Endothelial cell of hepatic sinusoid (primary cell): ENCODE measurements at regions not wholly inside any gene's neighbourhood (a gene's known extent, or its start where the extent isn't known, plus 50 kb on each side); places are given as distances from the start of the nearest gene placed in this dataset.

Experiments
- in situ Hi-C: cut with HindIII; loops from 2 replicates; pipeline ENCODE4 v1.10.0; 2017; ENCODE audit warnings: low sequenced_read_pairs

DNA sequence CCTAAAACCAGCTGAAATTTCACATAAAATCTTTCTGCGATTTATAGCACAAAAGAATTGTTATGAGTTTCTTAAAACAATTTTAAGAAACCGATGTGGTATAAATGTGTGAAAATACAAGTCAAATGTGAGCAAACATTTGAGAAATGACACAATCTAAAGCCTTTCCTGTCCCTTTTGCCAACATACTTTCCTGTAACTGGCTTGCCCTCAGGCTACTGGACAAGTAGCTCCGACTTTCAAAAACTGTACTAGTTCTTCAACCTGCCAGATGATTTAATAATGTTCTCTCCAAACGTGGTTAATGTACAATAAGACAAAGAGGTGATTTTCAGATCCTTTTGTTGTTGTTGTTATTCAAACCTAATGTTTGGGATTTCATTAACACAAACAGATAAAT is 105.9 kb upstream of the ARHGEF26 start:
- in situ Hi-C loops = no loop called here

- in situ Hi-C loops = no loop called here
Measured at GRCh38 chr3:154018100-154018696, 103.0 kb upstream of the ARHGEF26 start.

GRCh38 chr3:154022606-154023005 is 98.6 kb upstream of the ARHGEF26 start:
- in situ Hi-C loops = no loop called here

GRCh38 chr3:154023148-154023547 is 98.0 kb upstream of the ARHGEF26 start:
- in situ Hi-C loops = no loop called here

GRCh38 chr3:154025007-154025406 is 96.2 kb upstream of the ARHGEF26 start:
- in situ Hi-C loops = no loop called here

- in situ Hi-C loops = no loop called here
Measured at GRCh38 chr3:154029926-154030325, 91.3 kb upstream of the ARHGEF26 start.

DNA sequence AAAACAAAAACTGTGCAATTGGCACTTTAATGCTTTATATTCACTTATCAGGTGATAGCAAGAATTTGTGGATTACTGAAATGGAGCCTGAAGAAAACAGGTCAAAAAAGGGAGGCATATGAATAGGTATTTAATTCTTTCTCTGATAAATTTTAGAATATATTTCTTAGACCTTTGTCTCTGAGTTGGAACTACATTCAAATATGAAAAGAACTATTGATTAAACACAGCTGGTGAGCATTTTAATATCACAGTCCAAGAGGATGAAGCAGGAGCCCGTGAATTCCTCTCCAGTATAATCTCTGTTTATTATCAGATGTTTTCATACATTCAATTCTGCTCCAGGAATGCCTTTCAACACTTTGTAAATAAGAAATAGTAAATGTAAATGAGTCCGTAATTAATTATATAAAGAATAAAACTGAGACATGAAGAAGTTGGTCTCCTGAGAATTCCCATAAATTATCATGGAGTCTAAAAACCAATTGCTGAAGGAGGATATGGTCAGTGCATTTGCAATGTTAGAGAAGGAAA is 86.3 kb upstream of the ARHGEF26 start:
- in situ Hi-C loops = no loop called here

DNA sequence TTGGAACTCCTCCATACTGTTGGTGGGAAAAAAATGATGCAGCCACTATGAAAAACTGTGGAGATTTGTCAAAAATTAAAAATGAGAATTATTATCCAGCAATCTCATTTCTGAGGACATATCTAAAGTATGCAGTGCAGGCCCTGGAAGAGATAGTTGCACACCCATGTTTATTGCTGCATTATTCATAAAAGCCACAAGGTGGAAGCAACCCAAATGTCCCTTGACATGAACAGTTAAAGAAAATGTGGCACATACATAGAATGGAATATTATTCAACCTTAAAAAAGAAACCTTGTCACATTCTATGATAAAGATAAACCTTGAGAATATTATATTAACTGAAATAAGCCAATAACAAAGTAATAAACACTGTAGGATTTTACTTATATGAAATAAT is 80.9 kb upstream of the ARHGEF26 start:
- in situ Hi-C loops = no loop called here

DNA sequence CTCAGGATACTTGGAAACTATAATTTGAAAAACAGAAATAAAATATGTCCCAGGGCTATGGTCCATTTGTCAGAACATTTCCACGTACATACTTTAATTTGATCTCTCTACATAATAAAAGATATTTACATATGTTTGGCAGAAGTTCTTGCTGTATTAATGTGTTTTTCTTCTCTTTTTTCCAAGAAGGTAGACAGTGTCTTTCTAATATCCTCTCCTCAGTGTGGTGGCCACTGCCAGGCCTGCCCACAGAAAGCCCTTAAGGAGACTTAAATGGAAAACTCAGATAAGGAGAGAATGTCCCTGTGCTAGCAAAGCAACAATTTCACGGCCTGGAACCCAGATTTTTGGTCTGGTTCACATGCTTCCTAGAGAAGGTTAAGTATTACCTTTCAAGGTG is 76.5 kb upstream of the ARHGEF26 start:
- in situ Hi-C loops = no loop called here

- in situ Hi-C loops = no loop called here
Measured at GRCh38 chr3:154050216-154050615, 71.0 kb upstream of the ARHGEF26 start.

DNA sequence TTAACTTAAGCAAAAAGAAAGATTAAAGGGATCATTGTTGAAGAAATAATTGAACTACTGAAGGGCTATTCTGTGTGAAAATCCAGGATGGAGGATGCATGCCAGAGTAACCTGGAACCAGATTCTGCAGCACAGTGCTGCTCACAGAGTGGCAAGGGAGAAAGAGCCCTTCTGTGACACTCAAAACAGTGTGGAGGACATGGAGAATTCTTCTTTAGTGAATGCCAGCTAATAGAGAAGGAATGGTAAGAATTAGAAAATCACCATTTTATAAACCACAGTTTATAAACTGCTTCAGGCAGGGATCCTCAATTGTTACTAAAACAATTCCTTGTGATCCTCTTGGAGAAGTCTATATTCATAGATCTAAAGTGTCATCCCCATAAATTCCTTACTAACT is 70.4 kb upstream of the ARHGEF26 start:
- in situ Hi-C loops = no loop called here

DNA sequence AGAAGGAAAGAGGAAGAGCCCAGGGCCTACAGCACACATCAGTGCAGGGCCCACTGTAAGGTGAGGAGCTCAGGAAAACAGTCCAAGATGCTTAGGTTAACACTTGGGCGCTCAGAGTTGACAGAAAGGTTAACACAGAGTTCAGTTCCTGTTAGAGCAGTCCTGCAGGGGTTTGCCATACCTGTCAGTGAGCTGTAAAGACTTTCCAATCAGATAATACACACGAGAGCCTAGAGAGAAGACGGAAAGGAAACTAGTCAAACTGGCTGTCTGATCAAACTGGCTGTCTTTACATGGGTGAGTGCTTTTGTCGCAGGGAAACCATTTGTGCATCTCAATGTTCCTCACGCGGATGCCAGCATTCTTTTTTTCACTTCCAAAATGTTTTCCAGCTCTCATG is 61.4 kb upstream of the ARHGEF26 start:
- in situ Hi-C loops = no loop called here

DNA sequence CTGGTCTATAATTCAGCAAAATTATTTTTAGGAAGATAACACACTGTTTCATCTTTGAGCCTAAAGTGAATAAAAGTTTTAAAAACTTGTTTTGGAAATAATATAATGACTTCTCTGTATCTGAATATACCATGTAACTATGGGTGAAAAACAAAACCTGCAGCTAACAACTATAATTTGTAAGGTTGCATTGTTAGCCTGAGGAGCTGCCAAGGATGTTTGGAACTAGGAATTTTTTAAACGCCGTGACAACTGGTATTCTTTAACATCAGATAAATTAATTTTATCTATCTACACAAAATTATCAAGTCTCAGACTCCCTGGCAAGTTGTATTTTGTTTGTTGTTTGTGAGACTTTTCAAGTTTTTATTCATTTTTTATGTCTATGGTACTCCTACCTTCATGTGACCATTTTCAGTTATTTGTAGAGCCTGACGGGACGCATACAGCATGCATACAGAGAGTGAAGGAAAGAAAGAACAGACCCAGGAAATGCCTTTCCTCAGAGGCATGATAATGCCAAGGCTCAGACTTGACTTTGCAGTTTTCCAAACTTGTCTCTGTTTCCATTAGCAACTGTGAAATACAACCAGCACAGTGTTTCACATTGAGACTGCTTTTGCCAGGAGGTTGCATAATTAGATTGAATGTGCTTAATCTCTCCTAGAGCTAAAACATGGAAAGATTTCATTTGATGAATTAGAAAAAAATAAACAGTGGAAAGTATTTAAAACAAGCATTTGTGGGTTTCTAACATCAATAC is 60.8 kb upstream of the ARHGEF26 start:
- in situ Hi-C loops = no loop called here

GRCh38 chr3:154061001-154061370 is 60.2 kb upstream of the ARHGEF26 start:
- in situ Hi-C loops = no loop called here

DNA sequence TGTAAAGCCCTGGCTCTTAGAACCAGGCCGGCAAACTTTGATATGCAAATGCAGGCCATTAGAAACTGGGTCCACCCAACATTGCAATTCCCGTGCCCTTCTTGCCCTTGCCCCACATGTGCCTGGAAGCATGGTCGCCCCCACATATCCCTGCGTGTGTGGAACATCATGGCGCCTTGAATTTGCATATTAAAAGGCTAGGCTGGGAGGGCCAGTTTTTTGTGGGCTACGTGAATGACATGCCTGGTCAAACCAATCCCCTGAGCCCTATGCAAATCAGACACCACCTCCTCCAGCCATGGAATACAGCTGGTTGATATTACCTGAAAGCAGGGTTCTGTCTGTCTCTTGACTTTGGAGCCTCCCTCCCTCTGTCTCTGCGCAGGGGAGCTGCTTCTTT is 58.7 kb upstream of the ARHGEF26 start:
- in situ Hi-C loops = no loop called here

DNA sequence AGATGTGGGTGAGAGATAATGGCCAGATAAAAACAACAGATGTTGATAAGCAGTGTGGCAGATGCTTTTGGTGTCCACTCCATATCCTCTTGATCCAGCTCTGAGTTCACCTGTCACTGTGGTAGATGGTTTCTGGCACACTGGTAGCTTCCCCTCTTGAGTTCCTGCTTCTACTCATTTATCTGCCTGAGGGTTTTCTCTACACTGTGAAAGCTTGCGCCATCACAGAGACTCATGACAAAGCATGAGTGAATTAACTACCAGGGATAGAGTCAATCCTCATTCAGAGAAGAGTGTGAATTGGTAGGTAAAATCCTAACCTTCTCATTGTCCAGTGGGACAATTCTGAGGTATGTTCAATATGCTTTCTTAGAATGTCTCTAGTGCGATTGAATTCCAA is 50.0 kb upstream of the ARHGEF26 start:
- in situ Hi-C loops = no loop called here
